Hematopoietic multipotent progenitor cell treated with erythropoietin and hydrocortisone succinate and interleukin-3 and kit ligand, for 4 days (in vitro differentiated cells): ENCODE measurements at regions not wholly inside any gene's neighbourhood (a gene's known extent, or its start where the extent isn't known, plus 50 kb on each side); places are given as distances from the start of the nearest gene placed in this dataset.

Source experiments
- DNase-seq: peaks from one replicate; pipeline ENCODE4 v3.0.0-alpha.2; 2015

GRCh38 chr13:77480066-77480465, 55.4 kb upstream of the SCEL start:
- DNase-seq, result no peak

DNA sequence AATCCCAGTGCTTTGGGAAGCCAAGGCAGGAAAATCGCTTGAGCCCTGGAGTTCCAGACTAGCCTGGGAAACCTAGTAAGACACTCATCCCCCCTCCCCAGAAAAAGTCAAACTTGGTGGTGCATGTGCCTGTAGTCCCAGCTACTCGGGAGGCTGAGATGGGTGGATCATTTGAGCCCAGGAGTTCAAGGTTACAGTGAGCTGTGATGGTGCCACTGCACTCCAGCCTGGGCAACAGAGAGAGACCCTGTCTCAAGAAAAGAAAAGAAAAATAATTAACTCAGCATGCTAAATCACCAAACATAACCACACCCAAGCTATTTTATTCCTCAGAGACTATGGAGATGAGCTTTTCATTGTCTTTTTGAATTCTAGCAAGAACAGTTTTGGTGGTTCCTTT, 56.2 kb upstream of the SCEL start:
- DNase-seq, result no peak

DNA sequence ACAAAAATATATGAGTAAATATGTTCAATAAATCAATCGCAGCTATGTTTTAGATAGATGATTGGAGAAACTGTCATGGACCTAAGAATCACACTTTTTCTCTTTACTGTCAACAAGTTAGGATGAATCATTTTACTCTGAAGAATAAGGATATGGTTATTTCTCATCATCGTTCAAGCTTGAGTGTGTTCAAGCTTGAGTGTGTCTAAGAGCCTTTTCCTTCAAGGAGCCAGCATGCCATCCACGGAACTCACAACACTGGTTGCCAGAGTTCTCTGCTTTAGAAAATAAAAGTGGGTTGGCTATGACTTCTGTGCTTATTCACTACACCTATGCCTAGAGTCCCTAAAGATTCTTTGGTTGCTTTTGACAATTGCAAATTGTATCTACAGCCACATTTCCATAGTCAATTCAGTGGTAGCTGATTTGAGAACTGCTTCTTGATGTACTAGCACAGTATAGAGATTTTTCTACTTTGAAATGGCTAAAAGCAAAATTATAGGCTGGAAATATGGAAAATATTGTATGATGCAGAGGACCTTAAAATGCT, 58.1 kb upstream of the SCEL start:
- DNase-seq, result no peak

DNA sequence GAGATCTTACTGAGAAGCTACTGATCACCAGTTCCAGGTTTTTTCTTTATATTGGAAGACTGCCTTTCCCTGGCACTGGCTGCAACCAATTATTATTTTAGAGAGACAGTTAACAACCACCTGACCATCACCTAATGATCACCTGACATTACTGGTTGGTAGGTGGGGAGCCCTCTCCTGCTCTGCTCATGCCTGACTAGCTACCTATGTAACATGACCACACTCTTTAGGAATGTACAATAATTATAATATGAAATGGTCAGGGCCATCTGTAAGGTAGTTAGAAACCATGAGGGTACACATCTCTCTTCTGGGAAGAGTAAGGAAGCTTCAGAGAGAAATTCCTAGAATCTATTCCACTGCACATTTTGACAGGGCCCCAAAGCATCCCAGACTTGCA, 59.0 kb upstream of the SCEL start:
- no peak for DNase-seq

- DNase-seq, result no peak
Observed at GRCh38 chr13:77475345-77476084, 60.0 kb upstream of the SCEL start.

DNA sequence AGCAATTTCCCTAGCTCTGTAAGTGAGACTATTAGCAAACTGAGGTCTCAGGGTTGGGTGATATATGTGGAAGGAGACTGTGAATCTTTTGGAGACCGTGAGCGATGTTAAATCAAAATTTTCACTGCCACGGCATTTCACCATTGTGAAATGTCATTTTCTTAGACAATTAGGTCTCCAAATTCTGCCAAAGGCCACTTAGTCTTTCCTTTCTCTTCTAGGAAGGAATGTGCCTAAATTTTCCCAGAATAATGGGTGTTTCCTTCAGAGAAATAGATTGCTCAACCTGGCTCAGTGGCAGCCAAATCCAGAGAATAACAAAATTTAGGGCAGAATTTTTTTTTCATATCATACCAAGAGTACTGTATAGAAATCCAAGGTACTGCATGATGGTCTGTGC, 64.5 kb upstream of the SCEL start:
- no peak for DNase-seq

- DNase-seq, result no peak
Observed at GRCh38 chr13:77466753-77467422, 68.6 kb upstream of the SCEL start.

GRCh38 chr13:77465603-77466195, 69.8 kb upstream of the SCEL start:
- DNase-seq, result no peak

DNA sequence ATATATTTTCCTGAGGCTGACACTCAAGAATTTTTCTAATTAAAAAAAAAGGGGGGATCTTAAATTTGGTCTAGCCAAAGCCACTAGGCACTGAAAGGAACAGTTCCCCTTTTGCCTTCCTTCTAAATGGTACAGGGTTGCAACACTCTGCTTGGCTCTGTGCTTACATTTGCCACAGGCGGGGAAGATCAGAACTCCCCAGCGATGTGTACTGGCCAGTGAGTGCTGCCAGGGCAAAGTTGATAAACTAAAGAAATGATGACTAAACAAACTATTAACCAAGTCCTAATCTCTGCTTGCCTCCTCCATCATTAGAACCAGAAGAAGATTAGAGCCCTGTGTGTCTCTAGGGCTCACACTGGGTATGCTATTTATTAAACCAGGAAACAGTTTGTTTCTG, 75.3 kb upstream of the SCEL start:
- DNase-seq, result peak; percentile 79

DNA sequence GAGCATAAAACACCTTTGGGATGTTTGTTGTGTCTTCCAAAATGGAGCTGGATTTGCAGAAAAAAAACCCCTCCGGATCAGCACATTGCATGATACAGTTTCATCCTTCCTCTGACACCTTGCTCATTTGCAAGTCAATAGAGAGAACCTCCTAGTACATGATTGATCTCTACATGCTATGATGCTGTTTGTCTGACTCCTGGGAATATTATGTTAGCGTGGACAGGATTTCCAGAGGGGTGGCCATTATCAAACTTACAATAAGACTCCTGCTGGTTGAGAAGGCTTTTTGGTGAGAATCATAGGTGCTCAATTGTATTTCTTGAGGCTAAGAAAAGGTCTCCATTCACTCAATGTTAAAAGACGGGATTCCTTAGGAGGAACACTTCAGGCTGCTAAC, 75.9 kb upstream of the SCEL start:
- DNase-seq, result no peak

DNA sequence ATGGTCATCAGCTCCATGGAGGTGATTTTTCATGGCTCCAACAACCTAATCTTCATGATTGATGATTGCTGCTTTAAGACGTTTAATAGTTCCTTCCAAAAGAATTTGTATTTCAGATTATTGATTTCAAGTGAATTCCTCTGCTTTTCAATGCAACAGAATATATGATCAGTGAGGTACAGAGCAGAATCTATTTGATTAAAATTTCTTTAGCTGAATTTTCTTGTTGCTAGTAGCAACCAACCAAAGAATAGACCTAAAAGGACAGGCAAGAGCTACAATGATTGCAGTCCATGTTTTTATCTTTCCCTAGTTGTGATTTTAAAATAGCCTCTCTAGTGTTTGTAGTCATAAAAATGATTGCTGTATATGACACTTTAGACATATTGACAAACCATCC, 76.8 kb upstream of the SCEL start:
- DNase-seq, result no peak

- no peak for DNase-seq
Observed at GRCh38 chr13:77457966-77458365, 77.5 kb upstream of the SCEL start.

DNA sequence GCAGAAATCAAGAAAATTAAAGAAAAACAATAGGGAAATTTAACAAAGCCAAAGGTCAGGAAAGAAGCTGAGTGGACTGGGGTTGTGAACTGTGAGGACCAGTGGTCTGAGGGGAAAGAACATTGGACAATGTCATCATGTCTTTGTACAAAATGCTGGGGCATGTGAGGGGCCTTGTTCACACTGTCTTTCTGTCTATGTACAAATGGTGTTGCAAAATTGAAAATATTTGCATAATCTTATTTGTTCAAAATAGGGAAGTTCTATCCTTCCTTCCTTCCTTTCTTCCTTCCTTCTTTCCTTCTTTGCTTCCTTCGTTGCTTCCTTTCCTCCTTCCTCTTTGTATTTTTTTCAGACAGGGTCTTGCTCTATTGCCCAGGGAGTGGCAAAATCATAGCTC, 79.2 kb upstream of the SCEL start:
- no peak for DNase-seq

- DNase-seq, result no peak
Observed at GRCh38 chr13:77449265-77449664, 86.2 kb upstream of the SCEL start.

DNA sequence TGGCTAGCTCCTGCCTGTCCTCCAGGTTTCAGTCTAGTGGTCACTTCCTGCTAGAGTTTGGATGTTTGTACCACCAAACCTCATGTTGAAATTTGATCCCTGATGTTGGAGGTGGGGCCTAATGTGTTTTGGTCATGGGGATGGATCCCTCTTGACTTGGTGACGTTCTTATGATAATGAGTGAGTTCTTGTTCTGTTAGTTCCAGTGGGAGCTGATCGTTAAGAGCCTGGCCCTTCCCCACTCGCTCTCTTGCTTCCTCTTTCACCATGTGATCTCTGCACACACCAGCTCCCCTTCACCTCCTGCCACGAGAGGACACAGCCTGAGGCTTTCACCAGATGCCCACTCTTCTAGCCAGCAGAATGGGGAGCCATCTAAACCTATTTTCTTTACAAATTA, 86.8 kb upstream of the SCEL start:
- peak; percentile 8 for DNase-seq

DNA sequence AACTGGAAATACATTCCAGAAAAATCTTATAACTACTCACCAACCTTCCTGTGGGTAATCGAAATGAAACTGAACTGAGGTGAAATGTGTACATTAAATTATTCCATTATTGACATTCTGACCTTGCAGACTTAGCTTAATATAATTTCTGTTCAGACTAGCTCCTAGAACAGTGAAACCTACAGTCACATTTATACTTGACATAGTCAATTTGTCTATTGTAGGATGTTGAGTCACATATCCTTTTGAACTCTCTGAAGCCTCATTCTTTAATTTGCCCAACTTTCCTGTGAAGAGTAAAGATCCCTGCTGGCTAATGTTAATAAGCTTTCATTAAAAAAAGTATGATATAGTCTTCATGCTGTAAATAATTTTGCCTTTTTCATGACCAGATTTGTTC, 92.0 kb upstream of the SCEL start:
- DNase-seq, result no peak

DNA sequence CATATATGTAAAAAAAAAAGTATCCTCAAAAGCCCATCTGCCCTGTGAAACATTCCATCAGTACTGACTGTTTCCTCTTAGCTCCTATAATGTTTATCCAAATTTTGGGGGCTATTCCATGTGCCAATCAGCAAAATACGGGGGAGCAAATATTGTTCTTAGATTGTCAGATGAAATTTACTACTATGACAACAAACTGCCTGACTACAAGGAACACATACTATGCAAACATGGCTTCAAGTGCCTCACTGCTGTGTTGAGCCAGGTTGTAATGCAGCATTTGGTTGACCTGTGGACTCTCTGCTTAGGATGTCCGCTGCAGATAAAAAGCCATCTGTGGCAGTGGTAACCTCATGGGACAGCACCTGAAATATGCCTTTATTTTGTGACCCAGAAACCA, 98.2 kb upstream of the SCEL start:
- DNase-seq, result no peak

DNA sequence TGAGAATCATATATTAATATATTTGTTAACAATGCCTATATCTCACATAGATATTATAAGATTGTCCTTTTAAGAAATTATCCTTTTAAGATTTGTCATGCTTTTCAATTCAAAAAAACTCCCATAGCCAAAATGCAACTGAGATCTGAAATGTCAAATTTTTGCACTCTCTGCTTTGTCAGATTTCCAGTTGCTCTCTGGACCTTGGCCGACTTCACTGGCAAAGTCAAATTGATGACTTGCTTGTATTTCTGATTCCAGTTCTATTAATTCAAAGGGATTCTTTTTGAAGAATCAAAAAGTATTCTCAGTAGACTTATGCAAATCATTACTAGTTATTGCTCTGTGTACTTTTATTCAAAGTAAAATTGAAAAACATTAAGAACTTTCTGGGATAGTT, 101.2 kb upstream of the SCEL start:
- DNase-seq, result no peak

DNA sequence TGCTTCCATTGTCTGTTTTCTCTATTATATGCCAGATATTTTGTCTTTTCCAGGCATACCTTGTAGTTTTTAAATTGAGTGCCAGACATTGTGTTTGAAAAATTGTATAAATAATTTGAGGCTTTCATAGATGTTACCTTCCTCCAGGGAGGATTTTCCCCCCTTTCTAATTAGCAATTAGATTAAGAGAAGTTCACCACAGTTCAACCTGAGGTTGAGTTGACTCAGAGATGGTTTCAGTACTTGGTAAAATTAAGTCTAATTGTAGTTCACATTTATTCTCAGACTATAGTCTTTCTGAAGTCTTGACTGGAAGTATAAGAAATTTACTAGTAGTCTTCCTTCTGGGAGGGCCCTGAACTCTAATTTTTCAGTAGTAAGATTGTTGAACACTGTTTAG, 104.1 kb upstream of the SCEL start:
- DNase-seq, result no peak

DNA sequence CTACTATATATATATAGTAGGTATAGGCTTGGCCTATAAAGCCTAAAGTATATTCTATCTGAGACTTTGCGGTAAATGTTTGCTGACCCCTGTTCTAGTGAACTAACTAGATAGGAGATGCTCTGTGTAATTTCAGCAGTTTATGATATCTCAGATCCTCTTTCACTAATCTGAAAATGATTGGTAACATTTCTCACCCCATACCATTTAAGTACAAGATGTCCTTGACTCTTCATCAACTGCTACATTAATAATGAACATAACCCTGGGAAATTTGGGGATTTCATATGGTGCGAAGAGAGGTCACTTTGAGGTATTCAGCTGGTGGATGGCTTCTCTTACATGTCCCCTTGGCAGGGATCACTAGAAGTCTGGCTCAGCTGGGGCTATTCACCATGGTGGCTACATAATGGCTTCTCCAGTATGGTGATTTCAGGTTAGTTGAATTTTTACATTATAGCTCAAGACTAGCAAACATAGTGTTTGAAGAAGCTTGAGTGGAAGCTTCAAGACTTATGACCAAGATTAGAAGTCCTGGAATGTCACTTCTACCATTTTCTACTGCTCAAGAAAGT, 103.6 kb upstream of the MYCBP2 start:
- DNase-seq, result no peak

- DNase-seq, result no peak
Observed at GRCh38 chr13:77429320-77430142, 102.6 kb upstream of the MYCBP2 start.

DNA sequence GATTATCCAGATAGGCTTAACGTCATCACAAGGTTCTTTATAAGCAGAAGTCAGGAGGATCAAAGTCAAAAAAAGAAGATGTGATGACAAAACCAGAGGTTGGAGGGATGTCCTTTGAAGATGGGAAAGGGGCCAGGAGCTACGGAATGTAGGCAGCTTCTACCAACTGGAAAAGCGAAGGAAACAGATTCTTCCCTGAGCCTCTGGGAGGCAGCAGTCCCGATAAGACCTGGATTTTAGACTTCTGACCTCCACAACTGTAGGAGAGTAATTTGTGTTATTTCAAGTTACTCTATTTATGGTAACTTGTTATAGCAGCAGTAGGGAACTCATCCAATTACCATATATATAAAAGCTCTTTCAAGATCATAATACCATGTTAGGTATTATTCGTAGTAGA, 98.8 kb upstream of the MYCBP2 start:
- no peak for DNase-seq

GRCh38 chr13:77423296-77423695, 96.4 kb upstream of the MYCBP2 start:
- peak; percentile 23 for DNase-seq
